HG03175 (cell line): ENCODE measurements at regions not wholly inside any gene's neighbourhood (a gene's known extent, or its start where the extent isn't known, plus 50 kb on each side); places are given as distances from the start of the nearest gene placed in this dataset.
"Not testable (repeated sequence)": the region's sequence is repeated elsewhere in the genome, so short reads cannot be mapped to it uniquely, and the experiment has no call there.

ENCODE experiments used
- ATAC-seq: cut with Tn5 transposase; IDR thresholded peaks from one replicate; pipeline ENCODE4 v1.9.1; 2021; ENCODE audit warnings: mild to moderate bottlenecking, moderate library complexity; ENCODE audit not compliant: unreplicated experiment

- no peak for ATAC-seq
Measured at GRCh38 chr3:30408105-30408557, 198.3 kb upstream of the TGFBR2 start.

DNA sequence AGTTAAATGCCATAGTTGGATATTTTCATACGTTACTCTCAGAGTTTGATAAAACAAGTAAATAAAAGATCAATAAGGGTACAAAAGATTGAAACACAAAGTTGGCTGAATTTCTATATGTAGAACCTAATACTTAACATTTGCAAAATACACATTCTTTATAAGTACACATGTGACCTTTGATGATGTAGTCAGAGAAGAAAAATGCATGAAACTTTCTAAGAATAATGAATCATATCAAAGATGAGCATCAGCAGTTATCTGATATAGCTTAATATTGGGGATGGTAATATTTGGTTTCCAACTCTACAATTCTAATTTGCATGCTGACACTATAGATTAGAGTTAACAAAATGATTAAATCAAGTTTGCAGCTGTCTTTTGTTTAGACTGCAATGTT, 188.0 kb upstream of the TGFBR2 start:
- ATAC-seq = no peak

DNA sequence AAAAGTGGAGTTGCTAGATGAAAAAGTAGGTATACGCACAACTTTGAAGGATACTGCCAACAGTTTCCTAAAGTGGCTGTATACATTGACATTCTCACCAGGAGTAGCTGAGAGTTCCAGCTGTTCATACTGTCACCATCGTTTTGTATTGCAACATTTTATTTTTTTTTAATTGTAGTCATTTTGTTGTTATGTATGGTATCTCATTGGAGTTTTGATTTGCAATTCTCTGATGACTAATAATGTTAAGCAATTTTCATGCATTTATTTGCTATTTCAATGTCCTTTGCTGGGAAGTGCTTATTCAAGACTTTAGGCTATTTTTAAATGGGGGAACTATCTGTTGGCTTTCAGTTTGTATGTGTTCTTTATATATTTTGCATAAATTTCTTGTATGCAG, 185.1 kb upstream of the TGFBR2 start:
- no peak for ATAC-seq

GRCh38 chr3:30426293-30426993, 180.0 kb upstream of the TGFBR2 start:
- ATAC-seq = no peak

GRCh38 chr3:30428251-30428650, 178.2 kb upstream of the TGFBR2 start:
- no peak for ATAC-seq

DNA sequence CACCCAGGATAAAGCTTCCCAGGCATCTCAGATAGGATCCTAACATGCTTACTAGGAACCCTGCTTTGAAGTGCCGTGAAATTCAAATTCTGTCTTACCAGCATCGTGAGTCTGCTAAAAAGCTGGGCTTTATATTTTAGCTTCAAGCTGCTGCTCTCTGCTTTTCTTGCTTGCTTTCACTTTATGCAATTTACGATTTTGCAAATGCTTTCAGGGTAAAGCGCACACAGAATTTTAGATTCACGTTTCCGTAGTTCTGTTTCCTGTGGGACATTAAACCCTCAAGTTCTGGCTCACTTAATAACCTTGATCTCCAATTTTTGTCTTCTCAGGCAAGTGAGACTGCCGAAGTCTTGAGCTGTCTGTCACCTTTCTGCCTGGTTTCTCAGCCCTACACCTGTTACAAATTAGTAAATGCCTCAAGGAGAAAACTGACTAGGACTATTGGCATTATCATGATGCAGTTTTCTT, 170.5 kb upstream of the TGFBR2 start:
- no peak for ATAC-seq

DNA sequence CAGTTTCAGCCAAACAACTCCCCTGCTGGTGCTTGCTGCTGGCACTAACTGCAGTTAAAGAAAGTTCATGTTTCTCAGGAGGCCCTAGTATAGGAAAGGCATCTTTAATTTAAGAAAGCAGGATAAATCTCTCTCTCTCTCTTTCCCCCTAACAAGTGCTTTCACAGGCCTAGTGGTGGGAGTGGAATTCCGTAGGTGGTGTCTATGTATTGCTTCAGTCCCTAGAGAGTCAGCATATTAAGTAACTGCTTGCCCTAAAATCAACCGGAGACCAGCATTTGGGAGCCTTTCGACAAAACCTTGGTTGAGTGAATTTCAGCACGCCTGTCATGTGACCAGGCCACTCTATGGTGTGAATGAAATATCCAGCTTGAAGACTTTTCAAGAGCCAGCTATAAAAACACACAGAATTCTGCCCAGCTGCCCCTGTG, 169.2 kb upstream of the TGFBR2 start:
- ATAC-seq = no peak

- peak; percentile 77 for ATAC-seq
Measured at GRCh38 chr3:30438126-30438525, 168.3 kb upstream of the TGFBR2 start.

- ATAC-seq = no peak
Measured at GRCh38 chr3:30439451-30440053, 166.8 kb upstream of the TGFBR2 start.

DNA sequence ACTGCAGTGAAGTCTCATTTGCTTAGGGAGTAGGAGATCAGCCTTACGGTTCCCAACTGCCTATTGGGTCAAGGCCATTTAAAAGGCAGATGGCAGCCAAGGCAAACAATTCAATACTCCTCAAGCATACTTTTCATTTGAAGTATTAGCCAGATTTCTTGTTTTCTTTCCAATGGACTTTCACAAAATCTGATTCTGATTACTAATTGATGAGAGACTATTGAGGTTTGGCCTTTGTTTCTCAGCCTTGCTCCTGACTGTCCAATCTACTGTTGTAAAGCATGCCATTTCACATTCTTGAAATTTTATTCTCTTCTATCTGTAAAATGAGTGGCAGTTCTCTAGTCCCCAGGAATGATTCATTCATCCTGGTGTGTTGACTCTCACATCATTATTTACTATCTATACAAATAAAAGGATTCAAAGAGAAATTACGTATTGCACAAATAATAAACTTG, 166.2 kb upstream of the TGFBR2 start:
- no peak for ATAC-seq

- no peak for ATAC-seq
Measured at GRCh38 chr3:30440880-30441279, 165.5 kb upstream of the TGFBR2 start.

DNA sequence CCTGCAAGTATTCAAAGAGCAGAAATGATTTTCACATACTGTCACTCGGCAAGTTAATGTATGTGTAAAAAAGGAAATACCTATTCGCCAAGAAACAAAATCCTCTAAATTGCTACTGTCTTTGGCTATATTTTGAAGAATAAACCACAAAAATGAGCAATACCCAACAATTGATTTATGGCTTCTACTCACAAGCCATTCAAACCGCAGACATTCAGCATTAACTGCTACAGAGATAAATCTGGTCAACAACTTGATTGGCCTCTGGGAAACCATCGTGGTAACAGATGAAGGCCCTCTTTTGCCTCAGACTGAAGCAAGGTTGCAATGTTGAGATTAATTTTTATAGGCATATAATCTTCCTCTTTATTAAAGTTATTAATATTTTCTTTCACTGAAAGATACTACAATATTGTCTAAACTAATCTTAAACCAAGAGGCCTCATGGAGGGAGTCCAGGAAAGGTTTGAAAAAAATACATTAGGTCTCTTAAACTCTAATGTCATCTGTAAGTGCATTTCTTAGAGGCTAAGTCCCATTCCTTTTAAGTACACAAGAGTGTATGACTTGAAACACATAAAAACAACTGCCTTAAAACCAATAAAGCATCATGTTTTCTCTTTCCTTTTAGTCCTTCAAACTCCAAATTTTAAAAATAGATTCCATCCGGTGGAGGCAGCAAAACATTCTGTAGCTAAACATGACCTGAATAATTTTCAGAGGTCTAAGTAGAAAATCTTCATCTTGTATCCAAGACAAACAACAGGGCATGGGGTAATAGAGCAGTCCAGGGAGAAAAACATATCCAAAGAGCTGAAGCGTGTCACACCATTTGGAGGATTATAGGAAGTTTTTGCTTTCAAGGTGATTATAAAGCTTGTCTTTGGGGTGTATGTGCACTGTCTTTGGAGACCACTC, 162.4 kb upstream of the TGFBR2 start:
- no peak for ATAC-seq

- ATAC-seq = no peak
Measured at GRCh38 chr3:30448450-30449289, 157.7 kb upstream of the TGFBR2 start.

DNA sequence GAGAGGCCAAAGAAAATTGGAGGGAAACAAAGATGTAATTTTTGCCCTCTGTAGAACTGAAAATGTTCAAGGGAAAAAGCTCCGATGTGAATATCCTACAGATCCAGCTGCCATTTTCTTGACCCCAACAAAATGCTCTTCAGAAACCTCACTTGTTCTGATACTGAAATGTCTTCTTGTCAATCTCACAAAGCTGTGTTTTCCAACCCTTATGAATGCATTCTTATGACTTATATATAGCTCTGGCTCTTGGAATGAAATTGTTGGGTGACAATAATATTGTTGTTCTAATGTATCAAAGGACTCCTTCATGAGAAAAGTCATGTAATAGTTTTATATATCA, 157.1 kb upstream of the TGFBR2 start:
- no peak for ATAC-seq

GRCh38 chr3:30452446-30452845, 154.0 kb upstream of the TGFBR2 start:
- no peak for ATAC-seq

GRCh38 chr3:30453360-30454039, 152.9 kb upstream of the TGFBR2 start:
- ATAC-seq = no peak

DNA sequence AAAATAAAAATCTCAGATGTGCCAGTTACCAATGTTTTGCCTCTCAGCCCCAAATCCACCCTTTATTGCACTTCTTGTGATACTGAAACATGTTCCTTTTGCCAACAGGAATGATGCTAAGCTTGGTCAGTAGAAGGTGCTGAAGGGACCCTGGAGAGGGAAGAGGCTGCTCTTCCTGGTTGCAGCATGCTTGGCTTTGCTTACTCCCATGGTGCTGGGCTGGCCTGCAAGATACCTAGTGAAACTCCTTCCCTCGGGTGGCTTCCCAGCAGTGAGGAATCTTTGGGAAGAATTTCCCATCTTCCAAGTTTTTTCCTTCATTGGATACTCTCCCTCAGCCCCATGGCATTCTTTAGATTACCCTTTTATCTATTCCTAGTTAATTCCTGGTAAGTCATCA, 151.8 kb upstream of the TGFBR2 start:
- ATAC-seq = no peak

GRCh38 chr3:30455112-30455511, 151.3 kb upstream of the TGFBR2 start:
- not testable (repeated sequence) for ATAC-seq

GRCh38 chr3:30455840-30456239, 150.6 kb upstream of the TGFBR2 start:
- no peak for ATAC-seq

- ATAC-seq = no peak
Measured at GRCh38 chr3:30456264-30456663, 150.1 kb upstream of the TGFBR2 start.
